ENCODE measurements at regions not wholly inside any gene's neighbourhood (a gene's known extent, or its start where the extent isn't known, plus 50 kb on each side); places are given as distances from the start of the nearest gene placed in this dataset.
"Not testable (repeated sequence)": the region's sequence is repeated elsewhere in the genome, so short reads cannot be mapped to it uniquely, and the experiment has no call there.

DNA sequence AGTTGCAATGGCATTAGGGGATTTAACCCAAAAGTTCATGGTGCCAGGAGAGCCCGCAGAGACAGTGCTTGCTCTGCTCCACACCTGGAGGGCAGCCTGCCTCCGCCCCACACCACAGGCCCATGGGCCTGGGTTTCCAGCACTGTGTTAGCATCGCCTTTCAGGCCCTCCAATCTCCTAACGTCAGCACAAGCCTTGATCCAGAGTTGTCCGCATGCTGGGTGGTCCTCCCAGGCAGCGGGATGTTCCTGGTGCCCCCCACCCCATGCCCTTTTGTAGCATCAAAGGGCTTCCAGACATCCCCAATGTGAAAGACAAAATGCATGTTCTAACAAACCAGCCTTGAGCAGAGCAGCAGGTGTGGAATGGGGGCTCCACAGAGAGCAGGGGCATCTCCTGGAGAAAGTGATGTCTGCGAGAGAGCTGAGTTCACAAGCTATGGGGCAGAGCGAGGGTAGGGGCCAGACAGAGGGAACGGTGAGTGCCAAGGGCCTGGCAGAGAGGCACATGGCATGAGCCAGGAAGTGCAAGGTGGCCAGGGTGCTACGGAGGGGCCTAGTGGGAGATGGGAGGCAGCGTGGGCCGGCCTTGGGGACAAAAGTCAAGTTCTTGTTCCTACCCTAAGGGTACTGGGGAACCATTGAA, 119.2 kb downstream of the CYP26B1 start:
- Histone ChIP-seq H3K4me1 (ENCODE audit: insufficient read depth, low read length) (no peaks in the 10 kb centered on the region), H3K9ac (ENCODE audit: low read length) (no peak overlapping the region), H3K27ac (ENCODE audit: low read depth, low read length) (no peak overlapping the region), H3K36me3 (ENCODE audit: insufficient read depth, low read length) (no peaks in the 10 kb centered on the region), H3K9me3 (ENCODE audit: low read length) (no peaks in the 10 kb centered on the region), H3K4me3 (ENCODE audit: low read depth in 1 of 2, low read length in 2 of 2) (no peak overlapping the region), H3K27me3 (ENCODE audit: control insufficient read depth in 1 of 2, insufficient read depth in 2 of 2, low read length in 2 of 2) (no peaks in the 10 kb centered on the region)

DNA sequence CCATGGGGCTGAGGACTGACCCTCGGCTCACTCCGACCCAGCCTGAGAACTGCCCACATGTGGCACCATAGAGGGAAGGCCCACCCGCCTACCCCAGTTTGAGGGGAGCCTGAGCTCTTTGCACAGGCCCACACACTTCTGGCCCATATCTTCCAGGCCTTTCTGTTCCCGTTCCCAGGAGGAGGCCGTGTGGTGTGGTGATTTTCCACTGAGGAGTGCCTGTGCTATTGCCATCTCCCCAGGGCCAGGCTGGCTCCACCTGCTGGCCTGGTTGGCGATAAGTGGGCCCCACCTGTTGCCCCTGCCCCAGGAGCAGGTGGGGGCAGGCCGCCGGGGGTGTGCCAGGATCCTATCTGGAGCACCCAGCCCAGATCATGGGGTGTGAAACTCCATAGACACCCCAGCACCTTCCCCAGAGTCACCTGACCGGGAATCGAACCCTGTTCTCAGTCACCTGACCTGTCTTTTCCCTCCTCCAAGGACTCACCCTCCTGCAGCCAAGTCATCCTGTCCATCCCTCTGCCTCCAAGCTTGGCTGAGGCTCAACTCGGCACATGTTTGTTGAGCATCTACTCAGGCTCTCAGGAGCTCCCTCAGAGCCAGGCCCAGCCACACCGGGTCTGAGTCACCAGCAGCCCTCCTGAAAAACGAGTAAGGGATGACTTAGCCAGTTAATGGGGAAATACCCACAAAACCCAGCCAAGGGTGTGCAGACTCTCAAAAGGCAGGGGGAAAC, 120.1 kb downstream of the CYP26B1 start:
- Histone ChIP-seq H3K4me3 (ENCODE audit: low read depth in 1 of 2, low read length in 2 of 2) (no peak overlapping the region), H3K27me3 (ENCODE audit: control insufficient read depth in 1 of 2, insufficient read depth in 2 of 2, low read length in 2 of 2) (no peaks in the 10 kb centered on the region), H3K36me3 (ENCODE audit: insufficient read depth, low read length) (no peaks in the 10 kb centered on the region), H3K9ac (ENCODE audit: low read length) (no peak overlapping the region), H3K4me1 (ENCODE audit: insufficient read depth, low read length) (no peaks in the 10 kb centered on the region), H3K27ac (ENCODE audit: low read depth, low read length) (no peak overlapping the region), H3K9me3 (ENCODE audit: low read length) (no peaks in the 10 kb centered on the region)

DNA sequence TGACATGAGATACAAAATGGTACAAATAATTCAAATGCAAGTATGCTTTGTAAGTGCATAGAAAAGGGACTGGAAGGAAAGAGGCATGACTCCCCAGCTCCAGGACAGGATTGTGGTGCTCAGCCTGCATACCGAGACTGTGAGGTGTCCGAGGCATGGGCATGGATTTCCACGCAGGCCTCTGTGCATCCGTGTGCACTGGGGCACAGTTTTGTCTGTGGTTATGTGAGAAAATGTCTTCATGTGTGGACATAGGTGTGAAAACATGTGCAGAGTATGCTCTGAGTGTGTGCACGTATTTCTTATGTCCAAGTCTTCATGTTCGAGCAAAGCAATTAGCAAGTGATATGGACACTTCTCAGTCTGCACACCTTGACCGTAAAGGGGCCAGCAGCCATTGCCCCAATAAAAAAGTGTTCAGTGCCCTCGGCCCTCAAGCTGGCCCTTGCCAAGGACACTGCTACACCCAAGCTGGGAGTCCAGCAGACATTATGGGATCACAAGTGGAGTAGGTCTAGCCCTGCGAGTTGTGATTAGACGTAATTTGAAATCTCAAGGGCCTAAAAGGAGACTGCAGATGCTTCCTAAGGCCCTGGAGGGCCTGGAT, 120.7 kb downstream of the CYP26B1 start:
- H3K4me3 ChIP-seq (ENCODE audit: low read depth in 1 of 2, low read length in 2 of 2), result no peak overlapping the region
- H3K4me1 ChIP-seq (ENCODE audit: insufficient read depth, low read length), result no peaks in the 10 kb centered on the region
- no peak overlapping the region for H3K27ac ChIP-seq (ENCODE audit: low read depth, low read length)
- H3K27me3 ChIP-seq (ENCODE audit: control insufficient read depth in 1 of 2, insufficient read depth in 2 of 2, low read length in 2 of 2), result no peaks in the 10 kb centered on the region
- no peak overlapping the region for H3K9ac ChIP-seq (ENCODE audit: low read length)
- no peaks in the 10 kb centered on the region for H3K9me3 ChIP-seq (ENCODE audit: low read length)
- no peaks in the 10 kb centered on the region for H3K36me3 ChIP-seq (ENCODE audit: insufficient read depth, low read length)

DNA sequence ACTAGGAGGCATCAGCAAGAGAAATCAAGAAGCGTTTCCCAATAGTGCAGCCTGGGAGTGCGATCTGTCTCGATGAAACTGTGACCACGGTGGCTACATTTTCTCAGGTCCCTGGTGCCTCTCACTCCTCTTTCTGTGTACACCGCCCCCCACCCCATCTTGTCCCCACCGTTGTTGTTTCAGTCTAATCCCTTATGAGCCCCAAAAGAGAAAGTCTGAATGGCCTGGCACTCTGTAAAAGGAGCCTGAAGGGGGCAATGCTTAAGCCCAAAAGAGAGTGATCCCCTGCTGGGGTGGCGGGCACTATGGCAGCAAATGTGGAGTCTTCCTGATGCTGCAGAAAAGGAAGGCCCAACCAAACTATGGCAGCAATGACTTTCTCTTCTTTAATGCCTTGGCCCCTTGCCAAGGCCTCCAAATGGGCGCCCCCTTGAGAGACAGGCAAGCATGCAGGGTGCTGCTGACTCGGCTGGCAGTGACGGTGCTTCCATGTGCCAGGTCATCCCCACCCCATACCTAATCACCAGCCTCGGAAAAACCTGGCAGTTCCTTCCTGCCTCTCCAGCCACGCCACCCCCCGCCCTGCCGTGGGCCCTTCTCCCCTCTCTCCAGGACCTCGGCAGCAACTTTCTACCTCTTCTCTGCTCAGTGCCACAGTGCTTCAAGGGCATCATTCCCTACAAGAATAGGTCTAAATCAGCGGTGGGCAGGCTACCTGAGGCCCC, 123.0 kb downstream of the CYP26B1 start:
- Histone ChIP-seq H3K4me3 (ENCODE audit: low read depth in 1 of 2, low read length in 2 of 2) (no peak overlapping the region), H3K36me3 (ENCODE audit: insufficient read depth, low read length) (no peaks in the 10 kb centered on the region), H3K27me3 (ENCODE audit: control insufficient read depth in 1 of 2, insufficient read depth in 2 of 2, low read length in 2 of 2) (no peaks in the 10 kb centered on the region), H3K27ac (ENCODE audit: low read depth, low read length) (no peak overlapping the region), H3K9ac (ENCODE audit: low read length) (no peak overlapping the region), H3K9me3 (ENCODE audit: low read length) (no peaks in the 10 kb centered on the region), H3K4me1 (ENCODE audit: insufficient read depth, low read length) (no peaks in the 10 kb centered on the region)

DNA sequence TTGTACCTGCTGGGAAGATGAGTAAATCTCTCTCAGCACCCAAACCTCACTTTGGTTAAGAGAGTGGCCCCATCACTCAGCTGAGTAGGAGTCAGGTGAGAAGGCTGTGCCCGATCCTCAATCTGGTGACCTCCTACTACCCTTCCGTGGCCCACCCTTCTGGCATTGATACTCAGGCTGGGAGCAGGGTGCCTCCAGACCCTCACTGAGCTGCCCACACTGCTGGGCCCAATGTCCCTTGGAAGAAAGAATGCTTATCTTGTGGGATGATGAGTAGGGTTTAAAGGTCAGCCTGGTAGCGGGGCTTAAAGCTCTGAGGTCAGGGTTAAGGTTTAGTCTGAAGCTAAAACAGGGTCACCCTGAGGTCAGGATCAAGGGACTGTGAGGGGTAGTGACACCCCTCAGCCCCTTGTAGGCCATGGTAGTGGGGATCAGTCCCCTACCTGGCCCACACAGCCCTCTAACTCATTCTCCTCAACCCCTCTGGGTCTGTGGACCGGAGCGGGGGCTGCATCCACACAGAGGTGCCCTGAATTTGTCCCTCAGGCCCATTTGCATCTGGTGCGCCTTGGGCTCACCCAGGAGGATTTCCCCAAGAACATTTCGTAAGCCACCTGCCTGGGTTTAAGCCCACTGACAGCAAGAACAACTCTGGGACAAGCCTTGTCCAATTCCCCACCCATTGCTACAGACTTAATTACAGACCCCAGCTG, 123.8 kb downstream of the CYP26B1 start:
- Histone ChIP-seq H3K4me1 (ENCODE audit: insufficient read depth, low read length) (no peaks in the 10 kb centered on the region), H3K9me3 (ENCODE audit: low read length) (no peaks in the 10 kb centered on the region), H3K27ac (ENCODE audit: low read depth, low read length) (no peak overlapping the region), H3K27me3 (ENCODE audit: control insufficient read depth in 1 of 2, insufficient read depth in 2 of 2, low read length in 2 of 2) (no peaks in the 10 kb centered on the region), H3K4me3 (ENCODE audit: low read depth in 1 of 2, low read length in 2 of 2) (no peak overlapping the region), H3K36me3 (ENCODE audit: insufficient read depth, low read length) (no peaks in the 10 kb centered on the region), H3K9ac (ENCODE audit: low read length) (no peak overlapping the region)

DNA sequence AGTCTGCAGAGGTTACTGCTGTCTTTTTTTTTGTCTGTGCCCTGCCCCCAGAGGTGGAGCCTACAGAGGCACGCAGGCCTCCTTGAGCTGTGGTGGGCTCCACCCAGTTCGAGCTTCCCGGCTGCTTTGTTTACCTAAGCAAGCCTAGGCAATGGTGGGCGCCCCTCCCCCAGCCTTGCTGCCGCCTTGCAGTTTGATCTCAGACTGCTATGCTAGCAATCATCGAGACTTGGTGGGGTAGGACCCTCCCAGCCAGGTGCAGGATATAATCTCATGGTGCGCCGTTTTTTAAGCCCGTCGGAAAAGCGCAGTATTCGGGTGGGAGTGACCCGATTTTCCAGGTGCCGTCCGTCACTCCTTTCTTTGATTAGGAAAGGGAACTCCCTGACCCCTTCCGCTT, 126.3 kb downstream of the CYP26B1 start:
- not testable (repeated sequence) for H3K36me3 ChIP-seq (ENCODE audit: insufficient read depth, low read length); H3K27me3 ChIP-seq (ENCODE audit: control insufficient read depth in 1 of 2, insufficient read depth in 2 of 2, low read length in 2 of 2); H3K4me1 ChIP-seq (ENCODE audit: insufficient read depth, low read length); H3K9ac ChIP-seq (ENCODE audit: low read length); H3K9me3 ChIP-seq (ENCODE audit: low read length); H3K27ac ChIP-seq (ENCODE audit: low read depth, low read length); H3K4me3 ChIP-seq (ENCODE audit: low read depth in 1 of 2, low read length in 2 of 2)

DNA sequence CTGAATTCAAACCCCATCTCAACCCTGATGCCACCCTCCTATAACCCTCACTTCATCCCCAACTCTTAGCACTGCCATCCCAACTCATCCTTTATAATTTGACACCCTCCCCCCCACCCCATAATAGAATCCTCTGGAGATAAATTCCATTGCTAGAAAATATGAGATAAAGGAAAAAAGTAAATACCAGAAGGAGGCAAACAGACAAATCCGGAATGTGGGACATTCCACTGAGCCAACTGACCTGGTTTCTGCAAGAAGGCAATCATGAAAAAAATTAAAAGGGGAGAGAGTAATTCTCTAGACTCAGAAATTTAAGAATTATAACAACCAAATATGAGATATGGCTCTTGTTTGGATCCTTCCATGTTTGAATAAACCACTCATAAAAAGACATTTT, 132.4 kb downstream of the CYP26B1 start:
- Histone ChIP-seq H3K27ac (ENCODE audit: low read depth, low read length) (no peak overlapping the region), H3K4me1 (ENCODE audit: insufficient read depth, low read length) (no peaks in the 10 kb centered on the region), H3K27me3 (ENCODE audit: control insufficient read depth in 1 of 2, insufficient read depth in 2 of 2, low read length in 2 of 2) (no peaks in the 10 kb centered on the region), H3K9me3 (ENCODE audit: low read length) (no peaks in the 10 kb centered on the region), H3K4me3 (ENCODE audit: low read depth in 1 of 2, low read length in 2 of 2) (no peak overlapping the region), H3K9ac (ENCODE audit: low read length) (no peak overlapping the region), H3K36me3 (ENCODE audit: insufficient read depth, low read length) (no peaks in the 10 kb centered on the region)

DNA sequence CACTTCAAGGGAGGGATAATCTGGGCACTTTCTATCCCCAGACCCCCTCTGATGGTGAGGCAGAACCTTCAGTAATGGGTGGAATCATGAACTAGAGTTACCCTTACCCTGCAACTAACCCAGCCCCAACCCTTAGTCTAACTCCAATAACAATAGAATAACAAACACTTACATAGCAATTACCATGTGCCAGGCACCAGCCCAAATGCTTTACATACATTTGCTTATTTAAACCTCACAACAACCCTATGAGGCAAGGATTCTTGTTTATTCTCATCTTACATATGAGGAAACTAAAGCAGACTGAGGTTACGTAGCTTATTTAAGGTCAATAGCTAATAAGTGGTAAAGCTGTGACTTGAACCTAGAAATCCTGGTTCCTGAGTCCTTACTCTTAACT, 132.8 kb downstream of the CYP26B1 start:
- Histone ChIP-seq H3K36me3 (ENCODE audit: insufficient read depth, low read length) (no peaks in the 10 kb centered on the region), H3K27me3 (ENCODE audit: control insufficient read depth in 1 of 2, insufficient read depth in 2 of 2, low read length in 2 of 2) (no peaks in the 10 kb centered on the region), H3K9ac (ENCODE audit: low read length) (no peak overlapping the region), H3K4me3 (ENCODE audit: low read depth in 1 of 2, low read length in 2 of 2) (no peak overlapping the region), H3K9me3 (ENCODE audit: low read length) (no peaks in the 10 kb centered on the region), H3K27ac (ENCODE audit: low read depth, low read length) (no peak overlapping the region), H3K4me1 (ENCODE audit: insufficient read depth, low read length) (no peaks in the 10 kb centered on the region)

DNA sequence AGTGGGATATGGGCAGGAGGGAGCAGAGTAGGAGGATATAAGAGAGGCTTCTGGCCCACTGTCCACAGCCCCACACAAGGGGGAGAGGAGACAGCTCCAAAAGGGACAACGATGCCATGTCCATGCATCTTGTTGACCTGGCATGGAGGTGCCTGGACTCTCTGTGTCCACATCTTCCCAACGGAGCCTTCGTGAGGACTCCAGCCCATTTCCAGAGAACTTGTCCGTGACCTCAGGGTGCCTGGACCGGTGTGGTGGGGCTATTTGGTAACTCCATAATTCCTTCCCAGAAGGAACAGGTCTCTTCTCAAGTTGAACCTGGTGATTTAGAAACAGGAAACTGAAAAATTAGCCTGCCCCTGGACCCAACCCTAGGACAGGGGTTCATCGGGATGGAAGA, 133.9 kb downstream of the CYP26B1 start:
- Histone ChIP-seq H3K4me3 (ENCODE audit: low read depth in 1 of 2, low read length in 2 of 2) (no peak overlapping the region), H3K4me1 (ENCODE audit: insufficient read depth, low read length) (no peaks in the 10 kb centered on the region), H3K27me3 (ENCODE audit: control insufficient read depth in 1 of 2, insufficient read depth in 2 of 2, low read length in 2 of 2) (no peaks in the 10 kb centered on the region), H3K36me3 (ENCODE audit: insufficient read depth, low read length) (no peaks in the 10 kb centered on the region), H3K9ac (ENCODE audit: low read length) (no peak overlapping the region), H3K27ac (ENCODE audit: low read depth, low read length) (no peak overlapping the region), H3K9me3 (ENCODE audit: low read length) (no peaks in the 10 kb centered on the region)

DNA sequence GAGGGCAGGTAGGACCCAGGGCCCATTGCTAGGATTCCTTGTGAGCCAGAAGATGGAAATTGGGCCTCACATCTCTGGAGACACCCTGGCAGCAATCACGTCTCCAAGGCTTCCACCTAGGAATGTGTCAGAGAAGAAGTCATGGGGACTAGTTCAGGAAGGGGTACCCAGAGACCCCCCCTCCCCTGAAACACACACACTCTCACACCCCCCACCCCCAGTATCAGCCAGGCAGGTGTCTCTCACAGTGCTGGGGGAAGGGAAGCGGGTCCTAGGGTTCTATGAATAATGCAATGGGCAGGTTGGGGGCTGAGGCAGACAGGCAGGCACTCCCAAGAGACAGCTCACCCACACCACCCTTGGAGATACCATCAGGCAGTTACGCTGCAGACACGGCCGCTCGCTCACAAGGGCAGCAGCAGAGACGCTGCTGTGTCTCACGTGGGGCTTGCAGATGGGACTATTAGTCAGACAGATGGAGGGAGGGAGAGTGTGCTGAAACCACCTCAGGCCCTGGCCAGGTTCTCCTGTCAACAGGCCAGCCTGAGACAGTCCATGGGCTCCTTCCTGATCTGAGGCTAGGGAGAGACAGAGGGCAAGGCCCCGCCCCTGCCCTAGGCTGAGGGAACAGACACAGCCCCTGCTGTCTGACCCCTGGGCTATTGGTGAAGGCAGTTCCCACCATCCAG, 134.6 kb downstream of the CYP26B1 start:
- Histone ChIP-seq H3K27ac (ENCODE audit: low read depth, low read length) (no peak overlapping the region), H3K4me1 (ENCODE audit: insufficient read depth, low read length) (no peaks in the 10 kb centered on the region), H3K4me3 (ENCODE audit: low read depth in 1 of 2, low read length in 2 of 2) (no peak overlapping the region), H3K9ac (ENCODE audit: low read length) (no peak overlapping the region), H3K9me3 (ENCODE audit: low read length) (no peaks in the 10 kb centered on the region), H3K27me3 (ENCODE audit: control insufficient read depth in 1 of 2, insufficient read depth in 2 of 2, low read length in 2 of 2) (no peaks in the 10 kb centered on the region), H3K36me3 (ENCODE audit: insufficient read depth, low read length) (no peaks in the 10 kb centered on the region)

DNA sequence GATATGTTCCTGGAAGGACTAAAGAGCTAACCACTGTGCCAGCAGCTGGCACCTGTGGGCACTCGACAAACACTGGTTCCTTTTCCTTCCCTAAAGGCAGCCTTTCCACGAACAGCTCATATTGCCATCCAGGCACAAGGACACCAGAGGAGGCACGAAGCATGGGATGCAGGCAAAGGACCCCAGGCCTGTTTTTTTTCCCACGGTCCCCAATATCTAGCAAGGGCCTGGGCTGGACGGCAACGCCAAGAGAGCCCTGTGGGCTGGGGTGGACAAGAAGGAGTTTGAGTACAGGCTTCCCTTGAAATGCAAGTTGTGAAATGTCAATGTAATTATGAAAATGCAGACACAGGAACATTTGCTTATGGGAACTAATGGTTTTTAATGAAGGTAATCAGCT, 135.9 kb downstream of the CYP26B1 start:
- Histone ChIP-seq H3K9me3 (ENCODE audit: low read length) (no peaks in the 10 kb centered on the region), H3K36me3 (ENCODE audit: insufficient read depth, low read length) (no peaks in the 10 kb centered on the region), H3K9ac (ENCODE audit: low read length) (no peak overlapping the region), H3K27ac (ENCODE audit: low read depth, low read length) (no peak overlapping the region), H3K4me3 (ENCODE audit: low read depth in 1 of 2, low read length in 2 of 2) (no peak overlapping the region), H3K27me3 (ENCODE audit: control insufficient read depth in 1 of 2, insufficient read depth in 2 of 2, low read length in 2 of 2) (no peaks in the 10 kb centered on the region), H3K4me1 (ENCODE audit: insufficient read depth, low read length) (no peaks in the 10 kb centered on the region)
